GM23248 (cell line): ENCODE measurements at regions not wholly inside any gene's neighbourhood (a gene's known extent, or its start where the extent isn't known, plus 50 kb on each side); places are given as distances from the start of the nearest gene placed in this dataset.

Experiments
- EZH2 ChIP-seq: fragments of 200-600 bp; sonication (generic); IDR thresholded peaks from 2 replicates; pipeline ENCODE4 v1.6.1; 2018; ENCODE audit warnings: antibody characterized with exemption, mild to moderate bottlenecking; ENCODE audit not compliant: insufficient read depth, poor library complexity, severe bottlenecking
- EZH2phosphoT487 ChIP-seq: fragments of 200-600 bp; sonication (generic); IDR thresholded peaks from 2 replicates; pipeline ENCODE4 v1.6.1; 2018; ENCODE audit warnings: antibody characterized with exemption, moderate library complexity, mild to moderate bottlenecking, low read depth; ENCODE audit not compliant: insufficient read depth

- TF ChIP-seq EZH2phosphoT487 (no peak), EZH2 (no peak)
These were observed 119.6 kb downstream of the MAF start for GRCh38 chr16:79480929-79481328.
